ENCODE measurements at regions not wholly inside any gene's neighbourhood (a gene's known extent, or its start where the extent isn't known, plus 50 kb on each side); places are given as distances from the start of the nearest gene placed in this dataset.

DNA sequence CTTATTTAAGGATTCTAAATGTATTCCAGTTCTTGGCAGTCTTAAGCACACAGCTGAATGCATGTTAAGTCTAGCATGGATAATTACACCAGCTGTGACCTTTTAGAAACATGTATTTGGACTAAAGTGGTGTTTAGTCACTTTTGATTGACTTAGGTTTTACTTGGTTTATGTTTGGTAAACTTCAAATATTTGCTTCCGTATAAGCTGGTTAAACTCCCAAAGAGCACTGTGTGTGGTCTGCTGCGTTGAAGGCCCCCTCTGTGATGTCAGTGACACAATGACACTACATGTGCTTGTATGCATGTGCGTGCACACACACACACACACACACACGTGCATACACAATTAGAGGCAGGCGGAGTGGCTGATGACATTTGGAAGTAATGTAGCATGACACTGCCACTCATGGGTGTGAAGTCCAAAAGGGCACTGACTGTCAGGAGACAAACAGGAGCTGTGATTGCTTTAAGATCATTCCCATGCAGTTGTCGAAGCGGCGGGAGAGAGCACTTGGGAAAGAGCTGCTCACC, 156.1 kb upstream of the CDH13 start:
- Histone ChIP-seq H3K4me2 (no peak overlapping the region), H3K79me2 (ENCODE audit: insufficient read depth) (no peaks in the 10 kb centered on the region), H3K9me3 (no peaks in the 10 kb centered on the region), H2AFZ (ENCODE audit: low read depth) (no peak overlapping the region), H3K9me2 (no peaks in the 10 kb centered on the region), H4K20me1 (ENCODE audit: insufficient read depth) (no peaks in the 10 kb centered on the region), H3K4me1 (ENCODE audit: control insufficient read depth in 1 of 2, insufficient read depth in 2 of 2, low read depth in 1 of 2, low read length in 1 of 2) (no peaks in the 10 kb centered on the region), H3K27ac (ENCODE audit: low read depth in 2 of 2, low read length in 1 of 2) (no peak overlapping the region), H3K27me3 (ENCODE audit: insufficient read depth) (no peaks in the 10 kb centered on the region), H3K4me3 (ENCODE audit: low read depth in 2 of 2, low read length in 1 of 2) (no peak overlapping the region), H3K36me3 (replicated peaks in 1 of 2; ENCODE audit: control insufficient read depth in 1 of 2, insufficient read depth in 2 of 2, low read length in 1 of 2) (no peaks in the 10 kb centered on the region), H3K9ac (no peak overlapping the region), H3F3A (replicated peaks; ENCODE audit: insufficient read depth) (no peaks in the 10 kb centered on the region)
- DNase-seq: no peak
- ChIA-PET CTCF (interaction anchor here (1.0 to 3.2 kb wide), 2 partner anchors 14 to 207 kb away, joined by 3 to 18 read pairs; no protein-coding TSS in a partner anchor), POLR2A (no interaction called here)
- TF ChIP-seq, protein P1, sequence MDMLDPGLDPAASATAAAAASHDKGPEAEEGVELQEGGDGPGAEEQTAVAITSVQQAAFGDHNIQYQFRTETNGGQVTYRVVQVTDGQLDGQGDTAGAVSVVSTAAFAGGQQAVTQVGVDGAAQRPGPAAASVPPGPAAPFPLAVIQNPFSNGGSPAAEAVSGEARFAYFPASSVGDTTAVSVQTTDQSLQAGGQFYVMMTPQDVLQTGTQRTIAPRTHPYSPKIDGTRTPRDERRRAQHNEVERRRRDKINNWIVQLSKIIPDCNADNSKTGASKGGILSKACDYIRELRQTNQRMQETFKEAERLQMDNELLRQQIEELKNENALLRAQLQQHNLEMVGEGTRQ (IDR thresholded peaks at IDR 0.05; ENCODE audit: borderline replicate concordance, low read depth, low read length): no peak
- TF ChIP-seq EP300 (IDR thresholded peaks at IDR 0.05; ENCODE audit: borderline replicate concordance in 1 of 2, low read depth in 1 of 2, low read length in 1 of 2) (no peak), SIN3A (IDR thresholded peaks at IDR 0.05; ENCODE audit: borderline replicate concordance, low read depth, low read length) (no peak), JUND (IDR thresholded peaks at IDR 0.05) (no peak), GABPA (IDR thresholded peaks at IDR 0.05; ENCODE audit: low read depth) (no peak)
- TF ChIP-seq, protein P2, sequence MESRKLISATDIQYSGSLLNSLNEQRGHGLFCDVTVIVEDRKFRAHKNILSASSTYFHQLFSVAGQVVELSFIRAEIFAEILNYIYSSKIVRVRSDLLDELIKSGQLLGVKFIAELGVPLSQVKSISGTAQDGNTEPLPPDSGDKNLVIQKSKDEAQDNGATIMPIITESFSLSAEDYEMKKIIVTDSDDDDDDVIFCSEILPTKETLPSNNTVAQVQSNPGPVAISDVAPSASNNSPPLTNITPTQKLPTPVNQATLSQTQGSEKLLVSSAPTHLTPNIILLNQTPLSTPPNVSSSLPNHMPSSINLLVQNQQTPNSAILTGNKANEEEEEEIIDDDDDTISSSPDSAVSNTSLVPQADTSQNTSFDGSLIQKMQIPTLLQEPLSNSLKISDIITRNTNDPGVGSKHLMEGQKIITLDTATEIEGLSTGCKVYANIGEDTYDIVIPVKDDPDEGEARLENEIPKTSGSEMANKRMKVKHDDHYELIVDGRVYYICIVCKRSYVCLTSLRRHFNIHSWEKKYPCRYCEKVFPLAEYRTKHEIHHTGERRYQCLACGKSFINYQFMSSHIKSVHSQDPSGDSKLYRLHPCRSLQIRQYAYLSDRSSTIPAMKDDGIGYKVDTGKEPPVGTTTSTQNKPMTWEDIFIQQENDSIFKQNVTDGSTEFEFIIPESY (IDR thresholded peaks at IDR 0.05; ENCODE audit: borderline replicate concordance, low read depth): no peak
- WGBS (ENCODE audit: low lambda C conversion rate): 28% methylated on average over 8 of the region's 8 CpGs

DNA sequence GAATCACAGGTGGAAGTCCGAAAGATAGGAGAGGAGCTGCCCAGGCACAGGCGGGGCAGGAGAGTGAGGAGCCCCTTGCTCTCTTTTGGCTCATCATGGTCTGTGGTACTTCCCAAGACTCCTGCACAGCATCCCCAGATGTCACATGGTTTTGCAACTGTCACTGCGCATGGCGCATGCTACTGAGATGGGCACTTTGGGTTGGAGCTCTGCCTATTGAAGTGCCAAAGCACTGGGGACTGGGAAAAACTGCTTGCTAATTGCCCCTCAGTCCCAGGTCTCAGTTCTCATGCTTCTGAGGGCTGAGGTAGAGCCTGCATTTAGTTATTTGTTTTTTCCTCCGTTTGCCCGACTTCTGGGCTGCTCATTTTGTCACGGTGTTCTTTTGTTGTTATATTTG, 156.8 kb upstream of the CDH13 start:
- H3K9ac ChIP-seq: no peak overlapping the region
- H2AFZ ChIP-seq (ENCODE audit: low read depth): no peak overlapping the region
- no peaks in the 10 kb centered on the region for H3K4me1 ChIP-seq (ENCODE audit: control insufficient read depth in 1 of 2, insufficient read depth in 2 of 2, low read depth in 1 of 2, low read length in 1 of 2)
- H3K4me2 ChIP-seq: no peak overlapping the region
- CTCF ChIA-PET: interaction anchor here (4.5 kb wide), 1 partner anchor 13 kb away, joined by 30 read pairs; no protein-coding TSS in a partner anchor
- no peak for TF ChIP-seq FOXM1 (IDR thresholded peaks at IDR 0.05; ENCODE audit: low read depth)
- no peaks in the 10 kb centered on the region for H3K9me3 ChIP-seq
- no peaks in the 10 kb centered on the region for H3K27me3 ChIP-seq (ENCODE audit: insufficient read depth)
- no peaks in the 10 kb centered on the region for H3K36me3 ChIP-seq (replicated peaks in 1 of 2; ENCODE audit: control insufficient read depth in 1 of 2, insufficient read depth in 2 of 2, low read length in 1 of 2)
- no peaks in the 10 kb centered on the region for H3K9me2 ChIP-seq
- no peak overlapping the region for H3K27ac ChIP-seq (ENCODE audit: low read depth in 2 of 2, low read length in 1 of 2)
- H3K4me3 ChIP-seq (ENCODE audit: low read depth in 2 of 2, low read length in 1 of 2): no peak overlapping the region
- WGBS (ENCODE audit: low lambda C conversion rate): 38% methylated on average over 5 of the region's 7 CpGs
- H3K79me2 ChIP-seq (ENCODE audit: insufficient read depth): no peaks in the 10 kb centered on the region
- H4K20me1 ChIP-seq (ENCODE audit: insufficient read depth): no peaks in the 10 kb centered on the region
- no peak for DNase-seq
- POLR2A ChIA-PET: no interaction called here
- H3F3A ChIP-seq (replicated peaks; ENCODE audit: insufficient read depth): no peaks in the 10 kb centered on the region

DNA sequence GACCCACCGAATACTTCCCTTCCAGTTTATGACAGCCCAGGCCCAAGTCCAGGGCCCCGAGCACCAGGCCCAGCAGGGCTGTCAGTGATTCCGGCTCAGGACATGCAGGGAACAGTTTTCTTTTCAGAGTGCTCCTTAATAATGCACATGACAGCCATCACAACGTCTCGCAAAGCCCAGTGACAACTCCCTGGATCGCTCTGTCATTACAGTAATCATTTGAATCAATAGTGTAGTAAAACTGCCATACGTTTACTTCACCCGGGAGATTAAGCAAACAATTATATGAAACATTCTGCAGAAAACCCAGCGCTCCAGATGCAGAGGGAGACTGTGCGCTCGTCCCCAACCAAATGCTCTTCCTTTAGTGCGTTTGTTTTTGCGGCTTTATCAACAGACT, 162.6 kb upstream of the CDH13 start:
- CTCF ChIA-PET: no interaction called here
- no peak for TF ChIP-seq NFIC (IDR thresholded peaks at IDR 0.05; ENCODE audit: borderline replicate concordance)
- TF ChIP-seq TCF12 (IDR thresholded peaks at IDR 0.05): no peak
- no peak for TF ChIP-seq SMC3 (IDR thresholded peaks at IDR 0.05; ENCODE audit: low read depth, low read length)
- no peak for TF ChIP-seq RCOR1 (IDR thresholded peaks at IDR 0.05; ENCODE audit: low read length)
- TF ChIP-seq TAF1 (IDR thresholded peaks at IDR 0.05; ENCODE audit: borderline replicate concordance, low read depth, low read length): no peak
- H3K27me3 ChIP-seq (ENCODE audit: insufficient read depth): no peaks in the 10 kb centered on the region

More for the DNA sequence above, 162.6 kb upstream of the CDH13 start:
- DNase-seq: no peak
- Histone ChIP-seq H3K9me2 (no peaks in the 10 kb centered on the region), H3K27ac (ENCODE audit: low read depth in 2 of 2, low read length in 1 of 2) (no peak overlapping the region), H3F3A (replicated peaks; ENCODE audit: insufficient read depth) (no peaks in the 10 kb centered on the region), H2AFZ (ENCODE audit: low read depth) (no peak overlapping the region), H3K4me3 (ENCODE audit: low read depth in 2 of 2, low read length in 1 of 2) (no peak overlapping the region), H3K9ac (no peak overlapping the region), H3K9me3 (no peaks in the 10 kb centered on the region), H3K4me1 (ENCODE audit: control insufficient read depth in 1 of 2, insufficient read depth in 2 of 2, low read depth in 1 of 2, low read length in 1 of 2) (no peaks in the 10 kb centered on the region), H3K4me2 (no peak overlapping the region), H3K36me3 (replicated peaks in 1 of 2; ENCODE audit: control insufficient read depth in 1 of 2, insufficient read depth in 2 of 2, low read length in 1 of 2) (no peaks in the 10 kb centered on the region), H4K20me1 (ENCODE audit: insufficient read depth) (no peaks in the 10 kb centered on the region), H3K79me2 (ENCODE audit: insufficient read depth) (no peaks in the 10 kb centered on the region)
- WGBS (ENCODE audit: low lambda C conversion rate): 49% methylated on average over 12 of the region's 13 CpGs
- POLR2A ChIA-PET: no interaction called here

All from SK-N-SH (cell line).